ENCODE measurements at regions not wholly inside any gene's neighbourhood (a gene's known extent, or its start where the extent isn't known, plus 50 kb on each side); places are given as distances from the start of the nearest gene placed in this dataset.

- no peak for DNase-seq (ENCODE audit: low read depth)
These were observed 103.8 kb upstream of the LEF1 start for GRCh38 chr4:108272561-108272960.

- no peak for DNase-seq (ENCODE audit: low read depth)
These were observed 103.3 kb upstream of the LEF1 start for GRCh38 chr4:108272046-108272445.

GRCh38 chr4:108270466-108271450 lies 102.0 kb upstream of the LEF1 start:
- DNase-seq (ENCODE audit: low read depth) = no peak

- no peak for DNase-seq (ENCODE audit: low read depth)
These were observed 96.0 kb upstream of the LEF1 start for GRCh38 chr4:108264693-108265092.

GRCh38 chr4:108263057-108263456 lies 94.3 kb upstream of the LEF1 start:
- no peak for DNase-seq (ENCODE audit: low read depth)

GRCh38 chr4:108261026-108261425 lies 92.3 kb upstream of the LEF1 start:
- no peak for DNase-seq (ENCODE audit: low read depth)

- no peak for DNase-seq (ENCODE audit: low read depth)
These were observed 87.8 kb upstream of the LEF1 start for GRCh38 chr4:108256538-108256937.

- DNase-seq (ENCODE audit: low read depth) = no peak
These were observed 86.5 kb upstream of the LEF1 start for GRCh38 chr4:108255203-108255747.

- DNase-seq (ENCODE audit: low read depth) = no peak
These were observed 80.7 kb upstream of the LEF1 start for GRCh38 chr4:108249397-108249796.

- no peak for DNase-seq (ENCODE audit: low read depth)
These were observed 78.8 kb upstream of the LEF1 start for GRCh38 chr4:108247387-108248049.

GRCh38 chr4:108244606-108245005 lies 75.9 kb upstream of the LEF1 start:
- no peak for DNase-seq (ENCODE audit: low read depth)

GRCh38 chr4:108240366-108240765 lies 71.6 kb upstream of the LEF1 start:
- no peak for DNase-seq (ENCODE audit: low read depth)

- DNase-seq (ENCODE audit: low read depth) = no peak
These were observed 69.0 kb upstream of the LEF1 start for GRCh38 chr4:108237693-108238092.

- no peak for DNase-seq (ENCODE audit: low read depth)
These were observed 67.5 kb upstream of the LEF1 start for GRCh38 chr4:108236264-108236663.

GRCh38 chr4:108227923-108228322 lies 59.2 kb upstream of the LEF1 start:
- no peak for DNase-seq (ENCODE audit: low read depth)

GRCh38 chr4:108224611-108225053 lies 55.9 kb upstream of the LEF1 start:
- no peak for DNase-seq (ENCODE audit: low read depth)

GRCh38 chr4:108223313-108223712 lies 54.6 kb upstream of the LEF1 start:
- DNase-seq (ENCODE audit: low read depth) = no peak

GRCh38 chr4:108219998-108220397 lies 51.3 kb upstream of the LEF1 start:
- DNase-seq (ENCODE audit: low read depth) = no peak

Data from activated gamma-delta T cell treated with anti-CD3 and anti-CD28 coated beads, Interleukin-2, amount 50 U/mL, for 16 hours (primary cell).